ENCODE measurements at regions not wholly inside any gene's neighbourhood (a gene's known extent, or its start where the extent isn't known, plus 50 kb on each side); places are given as distances from the start of the nearest gene placed in this dataset.
"Not testable (repeated sequence)": the region's sequence is repeated elsewhere in the genome, so short reads cannot be mapped to it uniquely, and the experiment has no call there.

- no peaks in the 10 kb centered on the region for H3K36me3 ChIP-seq (ENCODE audit: control insufficient read depth, insufficient read depth, low read length)
- POLR2A ChIA-PET, result no interaction called here
- H3K27me3 Mint-ChIP-seq (ENCODE audit: insufficient read depth, unreplicated experiment), result no peaks in the 10 kb centered on the region
- no peaks in the 10 kb centered on the region for H3K27me3 ChIP-seq (replicated peaks; ENCODE audit: control insufficient read depth, insufficient read depth, low read length)
- DNase-seq, result no peak
- BruUV-seq (replicated peaks), result no TSS peak
- no peaks in the 10 kb centered on the region; the same call in 1 of the 2 replicates for H3K9me3 ChIP-seq
- TF ChIP-seq CTCF (IDR thresholded peaks at IDR 0.05; ENCODE audit: insufficient read depth in 1 of 2, low read depth in 1 of 2, low read length in 1 of 2, severe bottlenecking in 1 of 2, unreplicated experiment in 1 of 2), result no peak
- no peaks in the 10 kb centered on the region for H3K36me3 Mint-ChIP-seq (ENCODE audit: insufficient read depth, unreplicated experiment)
- H3K27ac Mint-ChIP-seq (ENCODE audit: unreplicated experiment), result no peak overlapping the region
- CTCF ChIA-PET, result no interaction called here
- no peaks in the 10 kb centered on the region for H3K4me1 Mint-ChIP-seq (ENCODE audit: low read depth, unreplicated experiment)
- no peak overlapping the region for H3K4me3 ChIP-seq (ENCODE audit: low read depth, low read length)
- no peaks in the 10 kb centered on the region for H3K9me3 Mint-ChIP-seq (ENCODE audit: unreplicated experiment)
- intact Hi-C loops (cut with micrococcal nuclease; ENCODE audit: unreplicated experiment), result no loop called here
- H3K4me3 Mint-ChIP-seq (ENCODE audit: unreplicated experiment), result no peak overlapping the region
- no peaks in the 10 kb centered on the region for H3K4me1 ChIP-seq
Measured at GRCh38 chr21:10463156-10463555, 58.2 kb upstream of the TPTE start.

GRCh38 chr21:10464975-10465374 lies 56.4 kb upstream of the TPTE start:
- Mint-ChIP-seq H3K27ac (ENCODE audit: unreplicated experiment) (no peak overlapping the region), H3K4me1 (ENCODE audit: low read depth, unreplicated experiment) (no peaks in the 10 kb centered on the region), H3K9me3 (ENCODE audit: unreplicated experiment) (no peaks in the 10 kb centered on the region), H3K36me3 (ENCODE audit: insufficient read depth, unreplicated experiment) (no peaks in the 10 kb centered on the region), H3K27me3 (ENCODE audit: insufficient read depth, unreplicated experiment) (no peaks in the 10 kb centered on the region), H3K4me3 (ENCODE audit: unreplicated experiment) (no peak overlapping the region)
- H3K27me3 ChIP-seq (replicated peaks; ENCODE audit: control insufficient read depth, insufficient read depth, low read length), result no peaks in the 10 kb centered on the region
- ChIA-PET POLR2A (no interaction called here), CTCF (no interaction called here)
- no peak for TF ChIP-seq CTCF (IDR thresholded peaks at IDR 0.05; ENCODE audit: insufficient read depth in 1 of 2, low read depth in 1 of 2, low read length in 1 of 2, severe bottlenecking in 1 of 2, unreplicated experiment in 1 of 2)
- no peak for DNase-seq
- intact Hi-C loops (cut with micrococcal nuclease; ENCODE audit: unreplicated experiment), result no loop called here
- no peak overlapping the region for H3K4me3 ChIP-seq (ENCODE audit: low read depth, low read length)
- no peaks in the 10 kb centered on the region for H3K36me3 ChIP-seq (ENCODE audit: control insufficient read depth, insufficient read depth, low read length)
- H3K4me1 ChIP-seq, result no peaks in the 10 kb centered on the region
- no TSS peak for BruUV-seq (replicated peaks)
- no peaks in the 10 kb centered on the region; the same call in 1 of the 2 replicates for H3K9me3 ChIP-seq

DNA sequence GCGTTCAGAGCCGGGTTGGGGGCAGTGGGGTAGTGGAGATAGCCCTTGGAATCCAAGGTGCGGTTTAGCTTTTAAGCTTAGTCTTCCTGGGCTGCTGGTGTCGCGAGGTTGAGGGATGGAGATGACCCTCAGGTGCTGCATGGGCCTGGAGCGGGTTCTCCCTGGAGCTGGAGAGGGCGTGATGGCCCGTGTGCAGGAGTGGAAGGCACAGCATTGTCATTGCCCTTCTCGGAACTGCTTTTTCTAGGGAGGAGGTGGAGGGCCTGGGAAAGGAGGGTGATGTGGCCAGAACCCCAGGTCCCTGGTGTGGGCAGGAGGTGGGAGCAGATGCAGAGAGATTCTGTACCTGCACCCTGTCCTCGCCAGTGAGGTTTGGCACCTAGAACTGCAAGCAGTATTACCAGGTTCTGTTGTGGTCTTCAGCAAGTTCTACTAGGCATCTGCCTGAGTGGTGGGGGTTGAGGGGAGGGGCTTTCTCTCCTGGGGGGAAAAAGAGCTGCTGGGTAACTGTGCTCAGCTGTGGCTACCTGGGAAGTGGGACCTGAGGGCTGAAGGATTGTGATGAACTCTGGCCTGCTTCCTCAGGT lies 55.8 kb upstream of the TPTE start:
- BruUV-seq (replicated peaks); CTCF ChIA-PET; H3K9me3 Mint-ChIP-seq (ENCODE audit: unreplicated experiment); intact Hi-C loops (cut with micrococcal nuclease; ENCODE audit: unreplicated experiment); H3K4me3 ChIP-seq (ENCODE audit: low read depth, low read length); H3K4me1 Mint-ChIP-seq (ENCODE audit: low read depth, unreplicated experiment); H3K36me3 ChIP-seq (ENCODE audit: control insufficient read depth, insufficient read depth, low read length); POLR2A ChIA-PET; H3K27me3 Mint-ChIP-seq (ENCODE audit: insufficient read depth, unreplicated experiment); H3K27ac Mint-ChIP-seq (ENCODE audit: unreplicated experiment); H3K4me1 ChIP-seq; H3K4me3 Mint-ChIP-seq (ENCODE audit: unreplicated experiment); H3K9me3 ChIP-seq; H3K36me3 Mint-ChIP-seq (ENCODE audit: insufficient read depth, unreplicated experiment); H3K27me3 ChIP-seq (replicated peaks; ENCODE audit: control insufficient read depth, insufficient read depth, low read length): not testable (repeated sequence)
- DNase-seq, result peak in 1 of 2 experiments; percentile 54

DNA sequence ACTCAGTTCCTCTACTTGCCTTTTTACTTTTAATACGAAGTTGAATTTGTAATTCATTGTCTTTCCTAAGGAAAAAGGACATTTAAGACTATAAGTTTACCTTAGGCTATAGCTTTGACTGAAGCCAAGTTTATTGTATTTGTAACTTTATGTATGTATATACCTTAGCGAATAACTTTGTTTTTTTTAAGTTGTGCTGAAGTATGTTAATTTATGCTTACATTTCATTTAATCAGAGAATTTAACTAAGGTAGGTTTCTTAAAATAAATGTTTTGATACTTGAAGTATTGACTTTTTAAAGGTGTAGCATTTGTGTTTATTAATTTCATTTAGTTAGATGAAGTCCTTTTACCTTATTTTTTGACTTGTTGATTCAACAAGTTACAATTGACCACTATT lies 55.2 kb upstream of the TPTE start:
- Histone ChIP-seq H3K4me1 (no peaks in the 10 kb centered on the region), H3K9me3 (no peaks in the 10 kb centered on the region; the same call in 1 of the 2 replicates)

More for the DNA sequence above, 55.2 kb upstream of the TPTE start:
- ChIA-PET CTCF (no interaction called here), POLR2A (no interaction called here)
- no peak overlapping the region for H3K4me3 ChIP-seq (ENCODE audit: low read depth, low read length)
- no peaks in the 10 kb centered on the region for H3K27me3 Mint-ChIP-seq (ENCODE audit: insufficient read depth, unreplicated experiment)
- H3K27me3 ChIP-seq (replicated peaks; ENCODE audit: control insufficient read depth, insufficient read depth, low read length), result no peaks in the 10 kb centered on the region
- H3K4me3 Mint-ChIP-seq (ENCODE audit: unreplicated experiment), result no peak overlapping the region
- H3K4me1 Mint-ChIP-seq (ENCODE audit: low read depth, unreplicated experiment), result no peaks in the 10 kb centered on the region
- H3K9me3 Mint-ChIP-seq (ENCODE audit: unreplicated experiment), result no peaks in the 10 kb centered on the region
- H3K36me3 ChIP-seq (ENCODE audit: control insufficient read depth, insufficient read depth, low read length), result no peaks in the 10 kb centered on the region
- no peak overlapping the region for H3K27ac Mint-ChIP-seq (ENCODE audit: unreplicated experiment)
- intact Hi-C loops (cut with micrococcal nuclease; ENCODE audit: unreplicated experiment), result no loop called here
- BruUV-seq (replicated peaks), result no TSS peak
- TF ChIP-seq CTCF (IDR thresholded peaks at IDR 0.05; ENCODE audit: insufficient read depth in 1 of 2, low read depth in 1 of 2, low read length in 1 of 2, severe bottlenecking in 1 of 2, unreplicated experiment in 1 of 2), result no peak
- no peaks in the 10 kb centered on the region for H3K36me3 Mint-ChIP-seq (ENCODE audit: insufficient read depth, unreplicated experiment)
- no peak for DNase-seq
